Lower leg skin (tissue), 4 donors: ENCODE measurements at regions not wholly inside any gene's neighbourhood (a gene's known extent, or its start where the extent isn't known, plus 50 kb on each side); places are given as distances from the start of the nearest gene placed in this dataset.

Source experiments
- DNase-seq, 2 donors: peaks; one replicate each; pipeline ENCODE4 v3.0.0-alpha.2; 2019; ENCODE audit warnings: low spot score in 2 of 2
- H3K4me3 ChIP-seq: fragments of 200-600 bp; sonication (generic); 2 replicates; pipeline ENCODE4 v1.5.1; 2017; ENCODE audit warnings: mild to moderate bottlenecking, low read depth; ENCODE audit not compliant: poor library complexity, severe bottlenecking
- POLR2A ChIP-seq, 2 donors: fragments of 450-650 bp; IDR thresholded peaks; one replicate each; pipeline ENCODE4 v1.6.1; 2016 to 2017; ENCODE audit warnings: antibody characterized with exemption in 2 of 2, mild to moderate bottlenecking in 1 of 2, moderate library complexity in 1 of 2
- WGBS, 2 donors: methylation state at CpG; one replicate each; pipeline ENCODE4 v1.1.5; 2018; 5-methylcytosine and 5-hydroxymethylcytosine counted together
- intact Hi-C: fragments of 100-400 bp; cut with DNase I; formaldehyde crosslinking; loops from one replicate; pipeline ENCODE4 v1.15.0; 2023; ENCODE audit warnings: low total_unique reads
- TF ChIP-seq, protein P1 (sequence below), 3 donors: fragments of 450-650 bp; IDR thresholded peaks; one replicate each; pipeline ENCODE4 v1.5.1; 2016; ENCODE audit warnings: antibody characterized with exemption in 3 of 3, mild to moderate bottlenecking in 3 of 3, moderate library complexity in 2 of 3

DNA sequence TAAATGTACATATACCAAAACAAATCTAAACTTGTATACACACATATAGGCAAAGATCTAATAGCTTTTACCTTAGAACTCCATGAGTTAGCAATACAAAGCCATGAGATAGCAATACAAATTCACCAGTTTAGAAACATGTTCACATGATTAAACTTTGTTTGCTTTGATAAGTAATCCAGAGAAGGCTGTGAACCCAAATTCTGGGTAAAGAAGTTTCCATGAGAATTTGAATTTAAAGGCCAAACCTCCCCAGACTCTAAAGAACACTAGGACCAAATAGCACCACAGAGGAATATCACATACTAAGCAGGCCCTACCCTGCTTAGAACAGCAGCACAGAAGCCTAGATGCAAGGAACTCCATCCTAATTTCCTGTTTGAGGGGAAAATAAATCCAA lies 83.7 kb upstream of the TP63 start:
- no peak overlapping the region for H3K4me3 ChIP-seq
- intact Hi-C loops, result no loop called here
- no peak for DNase-seq
- TF ChIP-seq POLR2A (IDR thresholded peaks at IDR 0.05), result no peak
- TF ChIP-seq, protein P1, sequence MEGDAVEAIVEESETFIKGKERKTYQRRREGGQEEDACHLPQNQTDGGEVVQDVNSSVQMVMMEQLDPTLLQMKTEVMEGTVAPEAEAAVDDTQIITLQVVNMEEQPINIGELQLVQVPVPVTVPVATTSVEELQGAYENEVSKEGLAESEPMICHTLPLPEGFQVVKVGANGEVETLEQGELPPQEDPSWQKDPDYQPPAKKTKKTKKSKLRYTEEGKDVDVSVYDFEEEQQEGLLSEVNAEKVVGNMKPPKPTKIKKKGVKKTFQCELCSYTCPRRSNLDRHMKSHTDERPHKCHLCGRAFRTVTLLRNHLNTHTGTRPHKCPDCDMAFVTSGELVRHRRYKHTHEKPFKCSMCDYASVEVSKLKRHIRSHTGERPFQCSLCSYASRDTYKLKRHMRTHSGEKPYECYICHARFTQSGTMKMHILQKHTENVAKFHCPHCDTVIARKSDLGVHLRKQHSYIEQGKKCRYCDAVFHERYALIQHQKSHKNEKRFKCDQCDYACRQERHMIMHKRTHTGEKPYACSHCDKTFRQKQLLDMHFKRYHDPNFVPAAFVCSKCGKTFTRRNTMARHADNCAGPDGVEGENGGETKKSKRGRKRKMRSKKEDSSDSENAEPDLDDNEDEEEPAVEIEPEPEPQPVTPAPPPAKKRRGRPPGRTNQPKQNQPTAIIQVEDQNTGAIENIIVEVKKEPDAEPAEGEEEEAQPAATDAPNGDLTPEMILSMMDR (IDR thresholded peaks at IDR 0.05), result no peak

DNA sequence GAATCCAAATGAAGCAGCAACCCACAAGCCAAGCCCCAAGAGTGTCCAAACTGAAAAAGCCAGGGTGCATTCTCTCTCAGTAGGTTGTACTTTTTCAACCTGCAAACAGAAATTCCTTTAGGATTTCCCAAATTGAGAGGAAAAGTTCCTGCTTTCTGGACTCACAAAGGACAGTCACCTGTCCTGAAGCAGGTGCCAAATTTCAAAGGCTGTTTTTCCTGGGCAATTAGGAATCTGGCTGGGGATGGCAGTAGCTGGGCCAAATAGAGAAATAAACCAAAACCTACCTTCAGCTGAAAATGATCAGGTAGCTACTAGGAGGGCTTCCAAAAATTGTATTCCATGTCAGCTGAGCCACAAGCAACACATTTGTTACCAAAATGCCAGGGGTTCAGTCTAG lies 83.1 kb upstream of the TP63 start:
- DNase-seq, result no peak
- TF ChIP-seq, protein P1 (IDR thresholded peaks at IDR 0.05), result no peak
- no peak for TF ChIP-seq POLR2A (IDR thresholded peaks at IDR 0.05)
- H3K4me3 ChIP-seq, result no peak overlapping the region
- intact Hi-C loops, result no loop called here

DNA sequence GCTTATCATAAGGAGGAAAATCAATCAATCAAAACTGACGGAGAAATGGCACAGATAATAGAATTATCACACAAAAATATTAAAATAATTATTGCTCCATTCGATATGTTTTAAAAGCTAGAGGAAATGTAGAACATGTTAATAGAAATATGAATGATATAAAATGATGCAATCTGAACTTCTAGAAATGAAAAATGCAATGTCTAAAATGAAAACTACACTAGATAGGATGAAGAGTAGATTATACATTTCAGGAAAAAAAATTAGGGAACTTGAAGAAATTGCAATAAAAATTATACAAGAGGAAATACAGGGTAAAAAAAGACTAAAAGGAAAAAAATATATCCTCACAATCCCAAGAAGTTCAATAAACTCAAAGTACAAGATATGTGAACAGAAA lies 80.2 kb upstream of the TP63 start:
- no peak overlapping the region for H3K4me3 ChIP-seq
- no peak for DNase-seq
- intact Hi-C loops, result no loop called here
- TF ChIP-seq POLR2A (IDR thresholded peaks at IDR 0.05), result no peak
- TF ChIP-seq, protein P1 (IDR thresholded peaks at IDR 0.05), result no peak
- WGBS, 2 donors, result 69 to 82% methylated on average over 2 of the region's 2 CpGs

DNA sequence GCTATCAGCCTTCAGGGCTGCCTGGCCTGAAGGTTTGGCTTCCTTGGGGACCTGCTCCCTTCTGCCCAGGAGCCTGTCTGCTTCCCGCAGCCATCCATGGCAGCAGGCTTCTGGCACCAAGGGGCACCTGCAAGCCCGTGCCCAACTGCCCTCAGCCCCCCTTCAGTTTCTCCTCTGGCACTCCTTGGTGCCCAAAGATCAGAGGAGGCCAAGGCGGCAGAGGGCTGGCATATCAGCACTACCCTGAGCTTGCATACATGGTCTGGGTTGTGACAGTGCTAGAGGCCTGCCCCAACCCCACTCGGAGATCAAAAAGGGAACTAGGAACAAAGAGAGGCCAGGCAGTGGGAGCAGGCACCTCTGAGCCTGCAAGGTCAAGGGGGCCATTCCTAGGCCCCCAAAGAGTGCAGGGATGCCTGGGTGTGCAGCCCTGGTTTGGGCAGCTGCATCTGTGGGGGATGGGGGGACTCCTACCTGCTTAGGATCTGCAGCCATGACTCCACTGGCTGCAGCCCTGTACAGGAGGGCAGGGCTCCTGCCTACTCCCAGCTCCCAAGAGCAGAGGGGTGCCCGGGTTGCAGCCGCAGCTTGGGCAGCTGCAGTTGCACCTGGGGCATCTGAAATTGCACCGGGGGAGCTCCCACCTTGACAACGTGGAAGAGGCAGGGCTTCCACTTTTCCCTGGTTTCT lies 76.2 kb upstream of the TP63 start:
- intact Hi-C loops, result no loop called here
- 58 to 66% methylated on average over 4 of the region's 8 CpGs for WGBS, 2 donors
- no peak overlapping the region for H3K4me3 ChIP-seq
- DNase-seq, result no peak
- TF ChIP-seq, protein P1 (IDR thresholded peaks at IDR 0.05), result no peak
- no peak for TF ChIP-seq POLR2A (IDR thresholded peaks at IDR 0.05)

DNA sequence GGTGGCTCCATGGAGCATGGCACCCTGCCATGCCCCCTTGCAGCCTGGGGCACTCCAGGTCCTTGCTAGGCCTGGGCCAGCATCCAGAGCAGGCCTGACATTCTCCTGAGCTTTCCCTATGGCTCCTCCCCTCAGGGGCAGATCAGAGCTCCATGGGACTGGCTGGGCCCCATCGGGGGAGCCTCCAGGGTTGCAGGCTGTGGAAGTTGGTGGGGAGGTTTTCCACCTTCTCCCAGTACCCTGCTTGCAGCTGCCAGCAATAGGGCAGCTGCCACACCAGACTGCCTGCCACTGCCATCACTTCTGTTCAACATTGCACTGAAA lies 75.7 kb upstream of the TP63 start:
- TF ChIP-seq, protein P1 (IDR thresholded peaks at IDR 0.05), result no peak
- no peak for TF ChIP-seq POLR2A (IDR thresholded peaks at IDR 0.05)
- 55 to 80% methylated on average over 1 of the region's 1 CpG for WGBS, 2 donors
- intact Hi-C loops, result no loop called here
- DNase-seq, result no peak
- H3K4me3 ChIP-seq, result no peak overlapping the region

DNA sequence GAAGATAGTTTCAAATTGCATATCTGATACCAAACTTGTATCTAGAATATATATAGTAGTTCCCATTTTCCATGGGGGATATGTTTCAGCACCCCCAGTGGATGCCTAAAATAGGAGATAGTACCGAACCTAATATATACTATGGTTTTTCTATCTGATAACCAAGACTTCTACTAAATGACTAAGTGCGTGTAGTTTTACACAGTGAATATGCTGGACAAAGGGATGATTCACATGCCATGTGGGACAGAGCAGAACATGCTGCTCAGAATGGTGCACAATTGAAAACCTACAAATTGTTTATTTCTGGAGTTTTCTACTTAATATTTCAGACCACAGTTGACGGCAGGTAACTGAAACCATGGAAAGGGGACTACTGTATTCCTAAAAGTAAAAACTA lies 73.4 kb upstream of the TP63 start:
- WGBS, 2 donors, result 92 to 96% methylated on average over 3 of the region's 3 CpGs
- H3K4me3 ChIP-seq, result no peak overlapping the region
- TF ChIP-seq, protein P1 (IDR thresholded peaks at IDR 0.05), result no peak
- TF ChIP-seq POLR2A (IDR thresholded peaks at IDR 0.05), result no peak
- DNase-seq, result no peak
- intact Hi-C loops, result no loop called here
